WTC11 (cell line): ENCODE measurements at regions not wholly inside any gene's neighbourhood (a gene's known extent, or its start where the extent isn't known, plus 50 kb on each side); places are given as distances from the start of the nearest gene placed in this dataset.

Experiments used
- ATAC-seq: fragments of 200-7000 bp; cut with Tn5 transposase; 2 replicates; pipeline ENCODE4 v1.10.0; 2021; ENCODE audit warnings: mild to moderate bottlenecking, moderate library complexity
- CTCF ChIA-PET: fragments of 300-600 bp; sonication (Branson Sonifier 250); formaldehyde crosslinking; loops from one replicate; lab custom pipeline; 2021; ENCODE audit warnings: antibody characterized with exemption; lab: Charles Lee
- POLR2A ChIA-PET: fragments of 350-600 bp; sonication (Branson Sonifier 250); formaldehyde crosslinking; loops from one replicate; lab custom pipeline; 2021; ENCODE audit warnings: antibody characterized with exemption; lab: Charles Lee
- DNase-seq: peaks from one replicate; pipeline ENCODE4 v3.0.0; 2021; ENCODE audit warnings: low spot score
- H3K27ac Mint-ChIP-seq: 2 replicates; pipeline ENCODE4 v1.8.0; 2021; ENCODE audit warnings: mixed read lengths
- H3K27me3 Mint-ChIP-seq: 2 replicates; pipeline ENCODE4 v1.8.0; 2021; ENCODE audit warnings: low read depth, mild to moderate bottlenecking, moderate library complexity, mixed read lengths
- H3K36me3 Mint-ChIP-seq: 2 replicates; pipeline ENCODE4 v1.8.0; 2021; ENCODE audit warnings: mixed read lengths
- H3K4me1 Mint-ChIP-seq: 2 replicates; pipeline ENCODE4 v1.8.0; 2022; ENCODE audit warnings: mixed read lengths
- H3K4me3 Mint-ChIP-seq: 2 replicates; pipeline ENCODE4 v1.8.0; 2021; ENCODE audit warnings: mild to moderate bottlenecking, moderate library complexity, mixed read lengths
- H3K9me3 Mint-ChIP-seq: 2 replicates; pipeline ENCODE4 v1.8.0; 2021; ENCODE audit warnings: mixed read lengths
- CREB1 ChIP-seq: sonication (generic); formaldehyde crosslinking; IDR thresholded peaks from 2 replicates; pipeline ENCODE4 v1.8.0; 2023; ENCODE audit warnings: mild to moderate bottlenecking, missing genetic modification reagents
- FOXP1 ChIP-seq: sonication (generic); formaldehyde crosslinking; IDR thresholded peaks from 2 replicates; pipeline ENCODE4 v1.8.0; 2022; ENCODE audit warnings: missing genetic modification reagents, mild to moderate bottlenecking, moderate library complexity, borderline replicate concordance
- GRHL2 ChIP-seq: fragments of 250-450 bp; sonication (Bioruptor Pico); IDR thresholded peaks from 2 replicates; pipeline ENCODE4 v1.8.0; 2022; ENCODE audit warnings: mild to moderate bottlenecking, moderate library complexity; ENCODE audit not compliant: insufficient replicate concordance, severe bottlenecking
- HMGA2 ChIP-seq: fragments of 250-450 bp; sonication (Bioruptor Pico); IDR thresholded peaks from 2 replicates; pipeline ENCODE4 v1.4.0; 2021; ENCODE audit warnings: mild to moderate bottlenecking, moderate library complexity
- TEAD4 ChIP-seq: sonication (generic); formaldehyde crosslinking; IDR thresholded peaks from 2 replicates; pipeline ENCODE4 v1.8.0; 2022; ENCODE audit warnings: mild to moderate bottlenecking, missing genetic modification reagents
- ZNF219 ChIP-seq: sonication (generic); formaldehyde crosslinking; IDR thresholded peaks from 2 replicates; pipeline ENCODE4 v1.8.0; 2023; ENCODE audit warnings: missing genetic modification reagents, mild to moderate bottlenecking, borderline replicate concordance
- TF ChIP-seq, protein P1 (sequence below): fragments of 200-600 bp; IDR thresholded peaks from 2 replicates; pipeline ENCODE4 v1.8.0; 2022; ENCODE audit warnings: antibody characterized with exemption
- TF ChIP-seq, protein P2 (sequence below): sonication (generic); formaldehyde crosslinking; IDR thresholded peaks from 2 replicates; pipeline ENCODE4 v1.8.1; 2023; ENCODE audit warnings: mild to moderate bottlenecking, missing genetic modification reagents
- TF ChIP-seq, protein P3 (sequence below): fragments of 250-450 bp; sonication (Bioruptor Pico); IDR thresholded peaks from 2 replicates; pipeline ENCODE4 v2.1.2; 2022; ENCODE audit warnings: mild to moderate bottlenecking, moderate library complexity
- TF ChIP-seq, protein P4 (sequence below): sonication (generic); formaldehyde crosslinking; IDR thresholded peaks from 2 replicates; pipeline ENCODE4 v1.8.1; 2023; ENCODE audit warnings: mild to moderate bottlenecking, moderate library complexity, missing genetic modification reagents
- TF ChIP-seq, protein P5 (sequence below): fragments of 250-450 bp; sonication (Bioruptor Pico); IDR thresholded peaks from 2 replicates; pipeline ENCODE4 v1.9.0; 2021; ENCODE audit warnings: mild to moderate bottlenecking
- TF ChIP-seq, protein P6 (sequence below): sonication (generic); formaldehyde crosslinking; IDR thresholded peaks from 2 replicates; pipeline ENCODE4 v1.8.0; 2022; ENCODE audit warnings: missing genetic modification reagents
- TF ChIP-seq, protein P7 (sequence below): fragments of 250-450 bp; sonication (Bioruptor Pico); conservative IDR thresholded peaks from 2 replicates; pipeline ENCODE4 v1.9.0; 2021; ENCODE audit warnings: mild to moderate bottlenecking

DNA sequence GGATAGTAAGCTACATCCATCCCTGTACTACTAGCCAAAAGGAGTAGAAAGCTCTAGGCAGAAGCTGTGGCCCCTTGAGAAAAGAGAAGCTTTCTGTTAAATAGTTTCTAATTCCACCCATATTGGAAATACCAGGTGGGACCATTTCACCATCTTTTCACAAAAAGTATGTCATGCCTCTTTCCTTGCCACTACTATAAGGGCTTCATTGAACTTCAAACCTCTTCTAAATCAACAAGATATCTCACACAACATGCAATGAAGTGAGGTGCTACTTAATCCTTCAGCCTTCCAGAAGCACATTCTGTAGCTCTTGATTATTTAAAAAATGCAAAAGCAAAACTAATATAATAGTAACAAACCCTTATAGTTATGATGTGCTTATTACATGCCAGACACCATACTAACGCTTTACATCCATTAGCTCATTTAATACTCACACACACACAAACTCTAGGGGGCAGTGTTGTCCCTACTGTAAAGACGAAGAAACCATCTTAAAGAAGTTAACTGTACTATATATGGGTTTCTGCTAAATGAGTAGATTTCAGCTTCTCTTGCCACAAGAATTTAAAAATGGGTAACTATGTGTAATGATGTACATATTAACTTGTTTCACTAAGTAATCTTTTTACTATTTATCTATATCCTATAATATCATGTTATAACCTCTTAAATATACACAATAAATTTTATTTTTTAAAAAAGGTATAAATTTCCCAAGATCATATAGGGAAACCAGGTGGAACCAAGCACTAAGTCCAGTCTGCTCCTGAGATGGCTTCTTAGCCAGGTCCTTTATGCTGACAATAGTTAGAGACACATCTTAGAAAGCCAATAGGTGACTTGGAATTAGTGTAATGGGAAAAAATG, 124.4 kb downstream of the RPS29 start:
- ATAC-seq (peak; percentile 72), DNase-seq (peak; percentile 31)
- ChIA-PET POLR2A (interaction anchor here (0.5 to 0.9 kb wide), 2 partner anchors 94 to 125 kb away, joined by 3 read pairs; partner anchors contain the start of gene RPS29), CTCF (interaction anchor here (0.6 to 7.4 kb wide), 51 partner anchors 9 to 1398 kb away, joined by 3 to 126 read pairs (median 6); partner anchors contain the start of genes DNAAF2, LRR1, MGAT2 and RPL36AL)
- Mint-ChIP-seq H3K27ac (no peak overlapping the region), H3K9me3 (0 out of 2 replicates have a peak, but pooled peaks cover 4% of the 10 kb centered on the region), H3K4me3 (no peak overlapping the region), H3K4me1 (peaks cover 21% of the 10 kb centered on the region), H3K36me3 (no peaks in the 10 kb centered on the region), H3K27me3 (no peaks in the 10 kb centered on the region)
- TF ChIP-seq ZNF219 (CRISPR knock-in tag) (no peak), HMGA2 (no peak)
- TF ChIP-seq, protein P1, sequence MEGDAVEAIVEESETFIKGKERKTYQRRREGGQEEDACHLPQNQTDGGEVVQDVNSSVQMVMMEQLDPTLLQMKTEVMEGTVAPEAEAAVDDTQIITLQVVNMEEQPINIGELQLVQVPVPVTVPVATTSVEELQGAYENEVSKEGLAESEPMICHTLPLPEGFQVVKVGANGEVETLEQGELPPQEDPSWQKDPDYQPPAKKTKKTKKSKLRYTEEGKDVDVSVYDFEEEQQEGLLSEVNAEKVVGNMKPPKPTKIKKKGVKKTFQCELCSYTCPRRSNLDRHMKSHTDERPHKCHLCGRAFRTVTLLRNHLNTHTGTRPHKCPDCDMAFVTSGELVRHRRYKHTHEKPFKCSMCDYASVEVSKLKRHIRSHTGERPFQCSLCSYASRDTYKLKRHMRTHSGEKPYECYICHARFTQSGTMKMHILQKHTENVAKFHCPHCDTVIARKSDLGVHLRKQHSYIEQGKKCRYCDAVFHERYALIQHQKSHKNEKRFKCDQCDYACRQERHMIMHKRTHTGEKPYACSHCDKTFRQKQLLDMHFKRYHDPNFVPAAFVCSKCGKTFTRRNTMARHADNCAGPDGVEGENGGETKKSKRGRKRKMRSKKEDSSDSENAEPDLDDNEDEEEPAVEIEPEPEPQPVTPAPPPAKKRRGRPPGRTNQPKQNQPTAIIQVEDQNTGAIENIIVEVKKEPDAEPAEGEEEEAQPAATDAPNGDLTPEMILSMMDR, result peak; percentile 43; the same call in 1 of the 2 replicates

DNA sequence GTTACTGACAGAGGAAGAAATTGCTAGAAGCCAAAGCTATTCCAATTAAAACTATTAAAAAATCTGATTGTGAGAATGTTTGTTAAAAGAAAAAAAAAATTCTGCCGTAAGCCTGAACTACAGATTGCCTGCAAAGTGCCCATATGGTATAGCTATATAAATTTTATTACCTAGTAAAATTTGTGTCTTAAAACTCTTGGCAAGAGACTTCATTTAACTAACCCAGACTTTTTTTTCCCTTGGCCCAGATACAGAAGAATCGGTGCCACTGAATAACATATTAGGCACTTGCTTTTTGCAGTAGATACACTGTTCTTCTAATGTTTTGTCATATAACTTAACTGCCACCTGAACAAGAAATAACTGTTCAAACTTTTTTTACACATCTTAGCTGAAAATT, 125.5 kb downstream of the RPS29 start:
- no peak for TF ChIP-seq HMGA2
- TF ChIP-seq, protein P2, sequence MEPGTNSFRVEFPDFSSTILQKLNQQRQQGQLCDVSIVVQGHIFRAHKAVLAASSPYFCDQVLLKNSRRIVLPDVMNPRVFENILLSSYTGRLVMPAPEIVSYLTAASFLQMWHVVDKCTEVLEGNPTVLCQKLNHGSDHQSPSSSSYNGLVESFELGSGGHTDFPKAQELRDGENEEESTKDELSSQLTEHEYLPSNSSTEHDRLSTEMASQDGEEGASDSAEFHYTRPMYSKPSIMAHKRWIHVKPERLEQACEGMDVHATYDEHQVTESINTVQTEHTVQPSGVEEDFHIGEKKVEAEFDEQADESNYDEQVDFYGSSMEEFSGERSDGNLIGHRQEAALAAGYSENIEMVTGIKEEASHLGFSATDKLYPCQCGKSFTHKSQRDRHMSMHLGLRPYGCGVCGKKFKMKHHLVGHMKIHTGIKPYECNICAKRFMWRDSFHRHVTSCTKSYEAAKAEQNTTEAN (CRISPR knock-in tag), result no peak
- CTCF ChIA-PET, result interaction anchor here (1.0 to 7.4 kb wide), 13 partner anchors 10 to 161 kb away, joined by 3 to 126 read pairs (median 11); partner anchors contain the start of genes LRR1 and RPS29
- H3K27me3 Mint-ChIP-seq, result no peaks in the 10 kb centered on the region
- no peak overlapping the region for H3K4me3 Mint-ChIP-seq
- H3K4me1 Mint-ChIP-seq, result peaks cover 22% of the 10 kb centered on the region
- H3K36me3 Mint-ChIP-seq, result no peaks in the 10 kb centered on the region
- DNase-seq (no peak), ATAC-seq (no peak)
- H3K9me3 Mint-ChIP-seq, result 0 out of 2 replicates have a peak, but pooled peaks cover 4% of the 10 kb centered on the region
- POLR2A ChIA-PET, result no interaction called here
- no peak overlapping the region for H3K27ac Mint-ChIP-seq

DNA sequence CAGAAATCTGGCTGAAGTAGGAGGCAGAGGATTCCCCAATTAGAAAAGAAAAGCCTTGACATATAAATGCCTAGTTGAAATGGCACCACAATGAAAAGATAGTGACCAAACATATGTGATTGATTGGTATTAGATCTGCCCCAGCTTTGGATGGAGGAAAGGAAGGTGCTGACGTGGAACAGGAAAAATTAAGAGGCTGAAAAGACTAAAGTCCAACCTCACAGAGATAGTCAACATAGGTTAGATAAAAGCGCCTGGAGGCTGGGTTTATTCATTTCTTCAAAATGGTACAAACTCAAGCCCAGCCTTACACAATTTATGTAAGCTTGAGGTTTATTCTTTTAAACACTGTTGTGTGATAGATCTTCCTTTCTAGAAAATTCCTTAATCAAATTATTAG, 129.6 kb downstream of the RPS29 start:
- no peak overlapping the region for H3K27ac Mint-ChIP-seq
- CTCF ChIA-PET, result no interaction called here
- ATAC-seq (no peak), DNase-seq (no peak)
- peaks cover 14% of the 10 kb centered on the region for H3K4me1 Mint-ChIP-seq
- no peak overlapping the region for H3K4me3 Mint-ChIP-seq
- no peaks in the 10 kb centered on the region for H3K27me3 Mint-ChIP-seq
- POLR2A ChIA-PET, result no interaction called here
- H3K9me3 Mint-ChIP-seq, result 0 out of 2 replicates have a peak, but pooled peaks cover 7% of the 10 kb centered on the region
- H3K36me3 Mint-ChIP-seq, result no peaks in the 10 kb centered on the region
- no peak for TF ChIP-seq GRHL2
- TF ChIP-seq, protein P3, sequence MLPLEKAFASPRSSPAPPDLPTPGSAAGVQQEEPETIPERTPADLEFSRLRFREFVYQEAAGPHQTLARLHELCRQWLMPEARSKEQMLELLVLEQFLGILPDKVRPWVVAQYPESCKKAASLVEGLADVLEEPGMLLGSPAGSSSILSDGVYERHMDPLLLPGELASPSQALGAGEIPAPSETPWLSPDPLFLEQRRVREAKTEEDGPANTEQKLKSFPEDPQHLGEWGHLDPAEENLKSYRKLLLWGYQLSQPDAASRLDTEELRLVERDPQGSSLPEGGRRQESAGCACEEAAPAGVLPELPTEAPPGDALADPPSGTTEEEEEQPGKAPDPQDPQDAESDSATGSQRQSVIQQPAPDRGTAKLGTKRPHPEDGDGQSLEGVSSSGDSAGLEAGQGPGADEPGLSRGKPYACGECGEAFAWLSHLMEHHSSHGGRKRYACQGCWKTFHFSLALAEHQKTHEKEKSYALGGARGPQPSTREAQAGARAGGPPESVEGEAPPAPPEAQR (CRISPR knock-in tag), result no peak
- no peak for TF ChIP-seq FOXP1 (CRISPR knock-in tag)
- TF ChIP-seq, protein P4, sequence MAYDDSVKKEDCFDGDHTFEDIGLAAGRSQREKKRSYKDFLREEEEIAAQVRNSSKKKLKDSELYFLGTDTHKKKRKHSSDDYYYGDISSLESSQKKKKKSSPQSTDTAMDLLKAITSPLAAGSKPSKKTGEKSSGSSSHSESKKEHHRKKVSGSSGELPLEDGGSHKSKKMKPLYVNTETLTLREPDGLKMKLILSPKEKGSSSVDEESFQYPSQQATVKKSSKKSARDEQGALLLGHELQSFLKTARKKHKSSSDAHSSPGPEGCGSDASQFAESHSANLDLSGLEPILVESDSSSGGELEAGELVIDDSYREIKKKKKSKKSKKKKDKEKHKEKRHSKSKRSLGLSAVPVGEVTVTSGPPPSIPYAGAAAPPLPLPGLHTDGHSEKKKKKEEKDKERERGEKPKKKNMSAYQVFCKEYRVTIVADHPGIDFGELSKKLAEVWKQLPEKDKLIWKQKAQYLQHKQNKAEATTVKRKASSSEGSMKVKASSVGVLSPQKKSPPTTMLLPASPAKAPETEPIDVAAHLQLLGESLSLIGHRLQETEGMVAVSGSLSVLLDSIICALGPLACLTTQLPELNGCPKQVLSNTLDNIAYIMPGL (CRISPR knock-in tag), result no peak
- TF ChIP-seq, protein P5, sequence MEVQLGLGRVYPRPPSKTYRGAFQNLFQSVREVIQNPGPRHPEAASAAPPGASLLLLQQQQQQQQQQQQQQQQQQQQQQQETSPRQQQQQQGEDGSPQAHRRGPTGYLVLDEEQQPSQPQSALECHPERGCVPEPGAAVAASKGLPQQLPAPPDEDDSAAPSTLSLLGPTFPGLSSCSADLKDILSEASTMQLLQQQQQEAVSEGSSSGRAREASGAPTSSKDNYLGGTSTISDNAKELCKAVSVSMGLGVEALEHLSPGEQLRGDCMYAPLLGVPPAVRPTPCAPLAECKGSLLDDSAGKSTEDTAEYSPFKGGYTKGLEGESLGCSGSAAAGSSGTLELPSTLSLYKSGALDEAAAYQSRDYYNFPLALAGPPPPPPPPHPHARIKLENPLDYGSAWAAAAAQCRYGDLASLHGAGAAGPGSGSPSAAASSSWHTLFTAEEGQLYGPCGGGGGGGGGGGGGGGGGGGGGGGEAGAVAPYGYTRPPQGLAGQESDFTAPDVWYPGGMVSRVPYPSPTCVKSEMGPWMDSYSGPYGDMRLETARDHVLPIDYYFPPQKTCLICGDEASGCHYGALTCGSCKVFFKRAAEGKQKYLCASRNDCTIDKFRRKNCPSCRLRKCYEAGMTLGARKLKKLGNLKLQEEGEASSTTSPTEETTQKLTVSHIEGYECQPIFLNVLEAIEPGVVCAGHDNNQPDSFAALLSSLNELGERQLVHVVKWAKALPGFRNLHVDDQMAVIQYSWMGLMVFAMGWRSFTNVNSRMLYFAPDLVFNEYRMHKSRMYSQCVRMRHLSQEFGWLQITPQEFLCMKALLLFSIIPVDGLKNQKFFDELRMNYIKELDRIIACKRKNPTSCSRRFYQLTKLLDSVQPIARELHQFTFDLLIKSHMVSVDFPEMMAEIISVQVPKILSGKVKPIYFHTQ (CRISPR knock-in tag), result no peak
- no peak for TF ChIP-seq CREB1 (CRISPR knock-in tag)
- TF ChIP-seq, protein P6, sequence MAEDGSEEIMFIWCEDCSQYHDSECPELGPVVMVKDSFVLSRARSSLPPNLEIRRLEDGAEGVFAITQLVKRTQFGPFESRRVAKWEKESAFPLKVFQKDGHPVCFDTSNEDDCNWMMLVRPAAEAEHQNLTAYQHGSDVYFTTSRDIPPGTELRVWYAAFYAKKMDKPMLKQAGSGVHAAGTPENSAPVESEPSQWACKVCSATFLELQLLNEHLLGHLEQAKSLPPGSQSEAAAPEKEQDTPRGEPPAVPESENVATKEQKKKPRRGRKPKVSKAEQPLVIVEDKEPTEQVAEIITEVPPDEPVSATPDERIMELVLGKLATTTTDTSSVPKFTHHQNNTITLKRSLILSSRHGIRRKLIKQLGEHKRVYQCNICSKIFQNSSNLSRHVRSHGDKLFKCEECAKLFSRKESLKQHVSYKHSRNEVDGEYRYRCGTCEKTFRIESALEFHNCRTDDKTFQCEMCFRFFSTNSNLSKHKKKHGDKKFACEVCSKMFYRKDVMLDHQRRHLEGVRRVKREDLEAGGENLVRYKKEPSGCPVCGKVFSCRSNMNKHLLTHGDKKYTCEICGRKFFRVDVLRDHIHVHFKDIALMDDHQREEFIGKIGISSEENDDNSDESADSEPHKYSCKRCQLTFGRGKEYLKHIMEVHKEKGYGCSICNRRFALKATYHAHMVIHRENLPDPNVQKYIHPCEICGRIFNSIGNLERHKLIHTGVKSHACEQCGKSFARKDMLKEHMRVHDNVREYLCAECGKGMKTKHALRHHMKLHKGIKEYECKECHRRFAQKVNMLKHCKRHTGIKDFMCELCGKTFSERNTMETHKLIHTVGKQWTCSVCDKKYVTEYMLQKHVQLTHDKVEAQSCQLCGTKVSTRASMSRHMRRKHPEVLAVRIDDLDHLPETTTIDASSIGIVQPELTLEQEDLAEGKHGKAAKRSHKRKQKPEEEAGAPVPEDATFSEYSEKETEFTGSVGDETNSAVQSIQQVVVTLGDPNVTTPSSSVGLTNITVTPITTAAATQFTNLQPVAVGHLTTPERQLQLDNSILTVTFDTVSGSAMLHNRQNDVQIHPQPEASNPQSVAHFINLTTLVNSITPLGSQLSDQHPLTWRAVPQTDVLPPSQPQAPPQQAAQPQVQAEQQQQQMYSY (CRISPR knock-in tag), result no peak
- TF ChIP-seq, protein P7, sequence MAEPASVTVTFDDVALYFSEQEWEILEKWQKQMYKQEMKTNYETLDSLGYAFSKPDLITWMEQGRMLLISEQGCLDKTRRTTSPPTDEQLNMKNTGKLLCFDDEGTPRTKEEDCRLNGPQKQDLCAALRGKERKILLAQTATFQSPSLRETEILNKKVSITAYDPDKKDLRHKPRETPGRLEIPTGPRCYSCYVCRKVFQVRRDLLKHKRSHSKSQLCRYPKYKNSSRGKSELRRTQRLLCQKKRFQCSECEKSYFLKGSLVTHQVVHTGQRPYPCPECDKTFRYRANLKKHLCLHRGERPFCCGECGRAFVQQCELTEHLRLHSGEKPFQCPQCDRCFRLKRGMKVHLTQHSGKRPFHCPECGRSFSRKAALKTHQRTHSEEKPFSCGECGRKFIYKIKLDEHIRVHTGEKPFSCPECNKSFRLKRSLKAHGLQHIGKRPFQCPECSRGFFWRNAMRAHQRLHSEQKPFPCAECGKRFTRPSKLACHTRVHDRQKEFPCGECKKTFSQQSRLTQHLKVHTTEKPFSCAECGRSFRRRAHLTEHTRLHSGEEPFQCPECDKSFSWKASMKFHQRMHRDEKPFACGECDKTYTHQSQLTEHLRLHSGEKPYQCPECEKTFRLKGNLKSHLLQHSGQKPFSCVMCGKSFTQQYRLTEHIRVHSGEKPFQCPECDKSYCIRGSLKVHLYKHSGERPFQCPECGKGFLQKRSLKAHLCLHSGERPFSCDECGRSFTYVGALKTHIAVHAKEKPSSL (CRISPR knock-in tag), result no peak
- TF ChIP-seq TEAD4, result no peak
